GM23248 (cell line): ENCODE measurements at regions not wholly inside any gene's neighbourhood (a gene's known extent, or its start where the extent isn't known, plus 50 kb on each side); places are given as distances from the start of the nearest gene placed in this dataset.

Source experiments
- DNase-seq: peaks from one replicate; pipeline ENCODE4 v3.0.0-alpha.2; 2015
- H2AFZ ChIP-seq: fragments of 200-600 bp; sonication (generic); 2 replicates; pipeline ENCODE4 v1.6.1; 2016; ENCODE audit warnings: antibody characterized with exemption
- H3F3A ChIP-seq: fragments of 200-600 bp; sonication (generic); 2 replicates; pipeline ENCODE4 v1.6.1; 2016; ENCODE audit warnings: mild to moderate bottlenecking, antibody characterized with exemption, mixed run types; ENCODE audit not compliant: insufficient read depth
- H3K27ac ChIP-seq: fragments of 200-600 bp; sonication (generic); 2 replicates; pipeline ENCODE4 v1.5.1; 2016; ENCODE audit warnings: mild to moderate bottlenecking
- H3K27me3 ChIP-seq: fragments of 200-600 bp; sonication (generic); replicated peaks from 2 replicates; pipeline ENCODE4 v1.6.1; 2016; ENCODE audit warnings: mild to moderate bottlenecking; ENCODE audit not compliant: insufficient read depth
- H3K36me3 ChIP-seq: fragments of 200-600 bp; sonication (generic); 2 replicates; pipeline ENCODE4 v1.6.1; 2016; ENCODE audit warnings: low read depth, mild to moderate bottlenecking
- H3K4me1 ChIP-seq: fragments of 200-600 bp; sonication (generic); 2 replicates; pipeline ENCODE4 v1.6.1; 2016; ENCODE audit warnings: mild to moderate bottlenecking; ENCODE audit not compliant: insufficient read depth
- H3K4me2 ChIP-seq: fragments of 200-600 bp; sonication (generic); one replicate; pipeline ENCODE4 v1.6.1; 2016; ENCODE audit warnings: mild to moderate bottlenecking; ENCODE audit not compliant: unreplicated experiment
- H3K4me3 ChIP-seq: fragments of 200-600 bp; sonication (generic); 2 replicates; pipeline ENCODE4 v1.5.1; 2016; ENCODE audit warnings: mild to moderate bottlenecking
- H3K79me2 ChIP-seq: fragments of 200-600 bp; sonication (generic); 2 replicates; pipeline ENCODE4 v1.6.1; 2016; ENCODE audit warnings: mild to moderate bottlenecking; ENCODE audit not compliant: insufficient read depth
- H3K9ac ChIP-seq: fragments of 200-600 bp; sonication (generic); 2 replicates; pipeline ENCODE4 v1.6.1; 2016; ENCODE audit warnings: mild to moderate bottlenecking
- H3K9me2 ChIP-seq: fragments of 200-600 bp; sonication (generic); 2 replicates; pipeline ENCODE4 v1.6.1; 2016; ENCODE audit warnings: mixed run types, mild to moderate bottlenecking, moderate library complexity; ENCODE audit not compliant: insufficient read depth
- H3K9me3 ChIP-seq: fragments of 200-600 bp; sonication (generic); one replicate; pipeline ENCODE4 v1.6.1; 2017; ENCODE audit warnings: low read depth
- H4K20me1 ChIP-seq: fragments of 200-600 bp; sonication (generic); 2 replicates; pipeline ENCODE4 v1.6.0; 2016; ENCODE audit not compliant: insufficient read depth
- EZH2 ChIP-seq: fragments of 200-600 bp; sonication (generic); IDR thresholded peaks from 2 replicates; pipeline ENCODE4 v1.6.1; 2018; ENCODE audit warnings: antibody characterized with exemption, mild to moderate bottlenecking; ENCODE audit not compliant: insufficient read depth, poor library complexity, severe bottlenecking
- EZH2phosphoT487 ChIP-seq: fragments of 200-600 bp; sonication (generic); IDR thresholded peaks from 2 replicates; pipeline ENCODE4 v1.6.1; 2018; ENCODE audit warnings: antibody characterized with exemption, moderate library complexity, mild to moderate bottlenecking, low read depth; ENCODE audit not compliant: insufficient read depth
- WGBS, 2 experiments: methylation state at CpG; one replicate each; pipeline ENCODE4 v1.1.6; 2015 to 2017; ENCODE audit warnings: low lambda C conversion rate in 2 of 2, low coverage in 1 of 2; ENCODE audit errors: missing lambda C conversion rate in 2 of 2; 5-methylcytosine and 5-hydroxymethylcytosine counted together
- in situ Hi-C: fragments of 300-500 bp; cut with MboI; formaldehyde crosslinking; loops from 2 replicates; pipeline ENCODE4 v1.15.0; 2020

- no peak overlapping the region for H3K9ac ChIP-seq
- in situ Hi-C loops: no loop called here
- H3K27me3 ChIP-seq: no peaks in the 10 kb centered on the region
Measured at GRCh38 chr12:90036637-90037036, 328.0 kb upstream of the ATP2B1 start.

GRCh38 chr12:90030726-90031125, 322.1 kb upstream of the ATP2B1 start:
- Histone ChIP-seq H3F3A (peaks cover 9% of the 10 kb centered on the region), H3K4me2 (no peak overlapping the region), H3K27ac (no peak overlapping the region), H3K4me1 (peaks cover 13% of the 10 kb centered on the region), H2AFZ (no peak overlapping the region), H3K79me2 (no peaks in the 10 kb centered on the region), H4K20me1 (no peaks in the 10 kb centered on the region), H3K9me3 (no peaks in the 10 kb centered on the region), H3K36me3 (no peaks in the 10 kb centered on the region), H3K9me2 (no peaks in the 10 kb centered on the region), H3K27me3 (no peaks in the 10 kb centered on the region), H3K4me3 (no peak overlapping the region), H3K9ac (no peak overlapping the region)
- in situ Hi-C loops: no loop called here
- no peak for DNase-seq
- no peak for TF ChIP-seq EZH2phosphoT487
- TF ChIP-seq EZH2: no peak

More at GRCh38 chr12:90036637-90037036, 328.0 kb upstream of the ATP2B1 start:
- peaks cover 13% of the 10 kb centered on the region; the same call in 1 of the 2 replicates for H3F3A ChIP-seq
- H3K9me2 ChIP-seq: no peaks in the 10 kb centered on the region
- H2AFZ ChIP-seq: peak overlapping the region; percentile 2
- DNase-seq: peak; percentile 78
- TF ChIP-seq EZH2phosphoT487: no peak
- H3K4me3 ChIP-seq: no peak overlapping the region
- no peaks in the 10 kb centered on the region for H3K36me3 ChIP-seq
- 2 to 4% methylated on average over 2 of the region's 2 CpGs for WGBS, 2 experiments
- H3K9me3 ChIP-seq: no peaks in the 10 kb centered on the region
- no peaks in the 10 kb centered on the region for H4K20me1 ChIP-seq
- peak overlapping the region; percentile 29 for H3K27ac ChIP-seq
- H3K4me2 ChIP-seq: peak overlapping the region; percentile 37
- H3K79me2 ChIP-seq: no peaks in the 10 kb centered on the region
- H3K4me1 ChIP-seq: peaks cover 24% of the 10 kb centered on the region

- Histone ChIP-seq H2AFZ (no peak overlapping the region), H3F3A (peaks cover 9% of the 10 kb centered on the region), H4K20me1 (no peaks in the 10 kb centered on the region), H3K4me1 (peaks cover 16% of the 10 kb centered on the region), H3K79me2 (no peaks in the 10 kb centered on the region), H3K9ac (no peak overlapping the region), H3K4me2 (no peak overlapping the region), H3K9me3 (no peaks in the 10 kb centered on the region), H3K9me2 (no peaks in the 10 kb centered on the region), H3K4me3 (no peak overlapping the region), H3K36me3 (no peaks in the 10 kb centered on the region), H3K27ac (no peak overlapping the region), H3K27me3 (no peaks in the 10 kb centered on the region)
- no peak for DNase-seq
- 91 to 95% methylated on average over 2 of the region's 2 CpGs for WGBS, 2 experiments
- in situ Hi-C loops: no loop called here
- no peak for TF ChIP-seq EZH2phosphoT487
- TF ChIP-seq EZH2: no peak
Measured at GRCh38 chr12:90029317-90029716, 320.7 kb upstream of the ATP2B1 start.

- TF ChIP-seq EZH2 (no peak), EZH2phosphoT487 (no peak)
- peak overlapping the region; percentile 23; the same call in 1 of the 2 replicates for H3K27ac ChIP-seq
- H3F3A ChIP-seq: peaks cover 9% of the 10 kb centered on the region
- no peaks in the 10 kb centered on the region for H3K9me2 ChIP-seq
- H3K36me3 ChIP-seq: no peaks in the 10 kb centered on the region
- peaks cover 19% of the 10 kb centered on the region for H3K4me1 ChIP-seq
- H4K20me1 ChIP-seq: no peaks in the 10 kb centered on the region
- H3K79me2 ChIP-seq: no peaks in the 10 kb centered on the region
- no peaks in the 10 kb centered on the region for H3K27me3 ChIP-seq
- H2AFZ ChIP-seq: peak overlapping the region; percentile 22; the same call in 1 of the 2 replicates
- no peak overlapping the region for H3K4me3 ChIP-seq
- H3K9me3 ChIP-seq: no peaks in the 10 kb centered on the region
- peak; percentile 29 for DNase-seq
- in situ Hi-C loops: no loop called here
- peak overlapping the region; percentile 5 for H3K4me2 ChIP-seq
- no peak overlapping the region for H3K9ac ChIP-seq
Measured at GRCh38 chr12:90028635-90029051, 320.0 kb upstream of the ATP2B1 start.
